OCI-LY3 (cell line): ENCODE measurements at regions not wholly inside any gene's neighbourhood (a gene's known extent, or its start where the extent isn't known, plus 50 kb on each side); places are given as distances from the start of the nearest gene placed in this dataset.

Experiments used
- CTCF ChIP-seq: fragments of 200-600, 300-600 bp; sonication (generic); IDR thresholded peaks from 2 replicates; pipeline ENCODE4 v1.5.1; 2014; ENCODE audit warnings: antibody characterized with exemption, low read length, low read depth
- EZH2phosphoT487 ChIP-seq: fragments of 200-600 bp; shearing (Covaris generic); IDR thresholded peaks from 2 replicates; pipeline ENCODE4 v1.6.1; 2018; ENCODE audit warnings: antibody characterized with exemption, mixed run types, low read depth

GRCh38 chr6:54665278-54665677 lies 181.3 kb upstream of the FAM83B start:
- TF ChIP-seq CTCF = no peak
- TF ChIP-seq EZH2phosphoT487 = no peak
